Islet precursor cell (in vitro differentiated cells): ENCODE measurements at regions not wholly inside any gene's neighbourhood (a gene's known extent, or its start where the extent isn't known, plus 50 kb on each side); places are given as distances from the start of the nearest gene placed in this dataset.
A peak's percentile ranks its signal among the peaks of the same experiment; 100 is the strongest.

Experiments
- DNase-seq: peaks from one replicate; pipeline ENCODE4 v3.0.0-alpha.2; 2018

- no peak for DNase-seq
Observed at GRCh38 chr21:38556390-38556789, 58.1 kb upstream of the ERG start.

- DNase-seq = no peak
Observed at GRCh38 chr21:38561205-38561604, 62.9 kb upstream of the ERG start.

GRCh38 chr21:38561613-38562581 lies 63.6 kb upstream of the ERG start:
- no peak for DNase-seq

GRCh38 chr21:38567335-38567969 lies 69.2 kb upstream of the ERG start:
- DNase-seq = no peak

GRCh38 chr21:38567970-38568360 lies 69.7 kb upstream of the ERG start:
- DNase-seq = no peak

GRCh38 chr21:38569733-38570132 lies 71.5 kb upstream of the ERG start:
- DNase-seq = no peak

GRCh38 chr21:38570596-38570995 lies 72.3 kb upstream of the ERG start:
- DNase-seq = no peak

- DNase-seq = no peak
Observed at GRCh38 chr21:38574895-38575575, 76.8 kb upstream of the ERG start.

GRCh38 chr21:38577887-38578286 lies 79.6 kb upstream of the ERG start:
- DNase-seq = no peak

- no peak for DNase-seq
Observed at GRCh38 chr21:38590449-38591217, 92.4 kb upstream of the ERG start.

- DNase-seq = no peak
Observed at GRCh38 chr21:38591218-38591537, 92.9 kb upstream of the ERG start.

- no peak for DNase-seq
Observed at GRCh38 chr21:38596264-38597042, 98.2 kb upstream of the ERG start.

GRCh38 chr21:38597421-38597820 lies 99.1 kb upstream of the ERG start:
- peak; percentile 61 for DNase-seq

GRCh38 chr21:38598413-38598812 lies 100.1 kb upstream of the ERG start:
- DNase-seq = no peak

- DNase-seq = no peak
Observed at GRCh38 chr21:38599381-38599975, 101.2 kb upstream of the ERG start.

GRCh38 chr21:38600106-38600505 lies 101.8 kb upstream of the ERG start:
- no peak for DNase-seq

GRCh38 chr21:38605236-38605635 lies 107.0 kb upstream of the ERG start:
- DNase-seq = no peak

- no peak for DNase-seq
Observed at GRCh38 chr21:38609580-38609979, 111.3 kb upstream of the ERG start.

GRCh38 chr21:38610623-38611251 lies 112.5 kb upstream of the ERG start:
- DNase-seq = no peak

GRCh38 chr21:38611277-38611676 lies 113.0 kb upstream of the ERG start:
- no peak for DNase-seq

GRCh38 chr21:38613686-38614085 lies 115.4 kb upstream of the ERG start:
- no peak for DNase-seq
